ENCODE measurements at regions not wholly inside any gene's neighbourhood (a gene's known extent, or its start where the extent isn't known, plus 50 kb on each side); places are given as distances from the start of the nearest gene placed in this dataset.

DNA sequence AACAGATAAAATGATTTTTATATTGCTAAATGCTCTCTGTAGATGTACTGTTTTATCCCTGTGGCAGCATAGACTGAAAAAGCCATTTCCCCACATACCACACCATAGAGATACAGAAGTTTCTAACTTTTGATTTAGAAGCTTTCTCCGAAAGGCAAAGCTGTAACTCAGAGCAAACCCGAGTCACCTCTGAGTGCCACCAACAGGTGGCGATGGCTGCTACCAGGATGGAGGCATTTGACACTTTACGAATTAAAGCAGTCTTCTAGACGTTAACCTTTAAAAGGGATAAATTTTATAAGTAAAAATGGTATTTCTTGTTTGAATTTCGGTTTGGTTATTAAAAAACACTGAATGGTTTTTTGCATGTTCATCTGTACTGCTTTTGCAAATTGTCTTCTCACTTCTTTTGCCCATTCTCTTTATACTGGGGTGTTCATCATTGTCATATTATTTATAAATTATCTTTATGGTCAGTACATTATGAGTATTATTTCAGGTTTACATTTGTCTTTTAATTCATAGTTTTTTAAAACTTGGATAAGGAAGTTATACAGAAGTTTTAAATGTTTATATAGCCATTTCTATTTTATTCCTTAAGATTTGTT is 201.0 kb upstream of the CEP162 start:
- no peaks in the 10 kb centered on the region for H3K9me3 Mint-ChIP-seq
- no peak overlapping the region for H3K4me2 ChIP-seq (replicated peaks; ENCODE audit: extremely low read depth, low read length, poor library complexity, severe bottlenecking)

DNA sequence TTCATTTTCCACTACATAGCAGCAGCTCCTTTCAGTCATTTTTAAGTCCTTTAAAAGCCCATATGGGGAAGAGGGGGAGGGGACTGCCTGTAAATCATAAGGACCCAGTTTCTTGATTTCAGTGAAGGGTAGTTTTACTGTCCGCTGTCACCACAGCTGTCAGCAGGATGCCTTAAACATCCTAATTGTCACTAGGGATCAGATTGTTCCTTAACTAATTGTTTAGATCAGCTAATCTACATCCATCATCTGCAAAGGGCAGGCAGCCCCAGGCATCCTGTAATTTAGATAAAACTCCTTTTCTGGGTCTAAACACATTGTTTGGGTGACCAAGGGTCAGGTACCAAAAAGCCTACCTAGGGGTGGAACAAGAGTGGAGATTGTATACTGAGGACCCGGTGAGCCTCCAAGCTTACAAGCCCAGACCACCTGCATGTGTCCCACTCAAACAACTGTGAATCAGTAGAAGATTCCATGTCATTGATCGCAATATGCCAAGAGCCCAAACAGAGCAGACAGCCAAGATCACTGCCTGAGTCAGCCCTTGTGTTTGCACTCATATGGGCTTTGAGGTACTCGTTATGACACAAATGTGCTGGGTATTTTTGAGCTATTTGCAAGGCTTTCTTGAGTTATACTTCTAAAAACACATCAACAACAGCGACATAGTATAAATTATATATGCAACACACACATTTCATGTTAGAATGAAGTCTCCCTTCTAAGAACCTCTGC is 198.7 kb upstream of the CEP162 start:
- peaks cover 10 to 17% (median 17%) of the 10 kb centered on the region in 3 donors for H3K27me3 Mint-ChIP-seq (ENCODE audit: low read depth in 3 of 3)
- intact Hi-C loops (cut with micrococcal nuclease): no loop called here
- no peaks in the 10 kb centered on the region for H3K4me1 Mint-ChIP-seq
- H3K9me3 Mint-ChIP-seq: no peaks in the 10 kb centered on the region
- Histone ChIP-seq H3K9me3 (replicated peaks in 1 of 2; ENCODE audit: control insufficient read depth in 1 of 2, insufficient read depth in 1 of 2, low read length in 2 of 2) (no peaks in the 10 kb centered on the region), H3K4me2 (replicated peaks; ENCODE audit: extremely low read depth, low read length, poor library complexity, severe bottlenecking) (no peak overlapping the region), H3K4me1 (ENCODE audit: control insufficient read depth in 1 of 2, insufficient read depth in 2 of 2, low read length in 2 of 2) (no peaks in the 10 kb centered on the region), H2AFZ (ENCODE audit: insufficient read depth, low read depth, low read length, poor library complexity, severe bottlenecking) (no peak overlapping the region), H3K27me3 (ENCODE audit: control insufficient read depth in 2 of 2, insufficient read depth in 2 of 2, low read length in 2 of 2) (peaks cover 3 to 7% of the 10 kb centered on the region in 2 donors), H3K79me2 (ENCODE audit: insufficient read depth, low read length) (no peaks in the 10 kb centered on the region), H3K27ac (ENCODE audit: low read depth in 1 of 2, low read length in 2 of 2) (no peak overlapping the region), H3K9ac (ENCODE audit: insufficient read depth, low read length, poor library complexity, severe bottlenecking) (no peak overlapping the region), H3K36me3 (replicated peaks in 1 of 2; ENCODE audit: control insufficient read depth in 1 of 2, insufficient read depth in 2 of 2, low read length in 2 of 2) (no peaks in the 10 kb centered on the region), H4K20me1 (ENCODE audit: insufficient read depth, low read length) (no peaks in the 10 kb centered on the region), H3K4me3 (replicated peaks in 1 of 3; ENCODE audit: low read depth in 2 of 3, low read length in 3 of 3) (no peak overlapping the region)
- H3K36me3 Mint-ChIP-seq: no peaks in the 10 kb centered on the region
- TF ChIP-seq, protein P1, sequence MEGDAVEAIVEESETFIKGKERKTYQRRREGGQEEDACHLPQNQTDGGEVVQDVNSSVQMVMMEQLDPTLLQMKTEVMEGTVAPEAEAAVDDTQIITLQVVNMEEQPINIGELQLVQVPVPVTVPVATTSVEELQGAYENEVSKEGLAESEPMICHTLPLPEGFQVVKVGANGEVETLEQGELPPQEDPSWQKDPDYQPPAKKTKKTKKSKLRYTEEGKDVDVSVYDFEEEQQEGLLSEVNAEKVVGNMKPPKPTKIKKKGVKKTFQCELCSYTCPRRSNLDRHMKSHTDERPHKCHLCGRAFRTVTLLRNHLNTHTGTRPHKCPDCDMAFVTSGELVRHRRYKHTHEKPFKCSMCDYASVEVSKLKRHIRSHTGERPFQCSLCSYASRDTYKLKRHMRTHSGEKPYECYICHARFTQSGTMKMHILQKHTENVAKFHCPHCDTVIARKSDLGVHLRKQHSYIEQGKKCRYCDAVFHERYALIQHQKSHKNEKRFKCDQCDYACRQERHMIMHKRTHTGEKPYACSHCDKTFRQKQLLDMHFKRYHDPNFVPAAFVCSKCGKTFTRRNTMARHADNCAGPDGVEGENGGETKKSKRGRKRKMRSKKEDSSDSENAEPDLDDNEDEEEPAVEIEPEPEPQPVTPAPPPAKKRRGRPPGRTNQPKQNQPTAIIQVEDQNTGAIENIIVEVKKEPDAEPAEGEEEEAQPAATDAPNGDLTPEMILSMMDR (IDR thresholded peaks at IDR 0.05): no peak
- WGBS (ENCODE audit: insufficient coverage): 38% methylated on average over 2 of the region's 5 CpGs
- DNase-seq: no peak
- H3K27ac Mint-ChIP-seq: no peak overlapping the region
- H3K4me3 Mint-ChIP-seq: no peak overlapping the region

More for the DNA sequence above, 201.0 kb upstream of the CEP162 start:
- TF ChIP-seq, protein P1 (IDR thresholded peaks at IDR 0.05): peak; percentile 29
- Histone ChIP-seq H4K20me1 (ENCODE audit: insufficient read depth, low read length) (no peaks in the 10 kb centered on the region), H3K79me2 (ENCODE audit: insufficient read depth, low read length) (no peaks in the 10 kb centered on the region), H3K4me3 (replicated peaks in 1 of 3; ENCODE audit: low read depth in 2 of 3, low read length in 3 of 3) (no peak overlapping the region), H2AFZ (ENCODE audit: insufficient read depth, low read depth, low read length, poor library complexity, severe bottlenecking) (no peak overlapping the region), H3K27me3 (ENCODE audit: control insufficient read depth in 2 of 2, insufficient read depth in 2 of 2, low read length in 2 of 2) (peaks cover 0 to 5% of the 10 kb centered on the region in 2 donors), H3K27ac (ENCODE audit: low read depth in 1 of 2, low read length in 2 of 2) (no peak overlapping the region), H3K4me1 (ENCODE audit: control insufficient read depth in 1 of 2, insufficient read depth in 2 of 2, low read length in 2 of 2) (no peaks in the 10 kb centered on the region), H3K9ac (ENCODE audit: insufficient read depth, low read length, poor library complexity, severe bottlenecking) (no peak overlapping the region), H3K36me3 (replicated peaks in 1 of 2; ENCODE audit: control insufficient read depth in 1 of 2, insufficient read depth in 2 of 2, low read length in 2 of 2) (no peaks in the 10 kb centered on the region), H3K9me3 (replicated peaks in 1 of 2; ENCODE audit: control insufficient read depth in 1 of 2, insufficient read depth in 1 of 2, low read length in 2 of 2) (no peaks in the 10 kb centered on the region)
- peaks cover 0 to 11% (median 8%) of the 10 kb centered on the region in 3 donors for H3K27me3 Mint-ChIP-seq (ENCODE audit: low read depth in 3 of 3)
- H3K4me1 Mint-ChIP-seq: no peaks in the 10 kb centered on the region
- intact Hi-C loops (cut with micrococcal nuclease): no loop called here
- H3K36me3 Mint-ChIP-seq: no peaks in the 10 kb centered on the region
- DNase-seq: no peak
- WGBS (ENCODE audit: insufficient coverage): 12% methylated on average over 5 of the region's 6 CpGs
- no peak overlapping the region for H3K4me3 Mint-ChIP-seq
- no peak overlapping the region for H3K27ac Mint-ChIP-seq
